ENCODE measurements at regions not wholly inside any gene's neighbourhood (a gene's known extent, or its start where the extent isn't known, plus 50 kb on each side); places are given as distances from the start of the nearest gene placed in this dataset.

DNA sequence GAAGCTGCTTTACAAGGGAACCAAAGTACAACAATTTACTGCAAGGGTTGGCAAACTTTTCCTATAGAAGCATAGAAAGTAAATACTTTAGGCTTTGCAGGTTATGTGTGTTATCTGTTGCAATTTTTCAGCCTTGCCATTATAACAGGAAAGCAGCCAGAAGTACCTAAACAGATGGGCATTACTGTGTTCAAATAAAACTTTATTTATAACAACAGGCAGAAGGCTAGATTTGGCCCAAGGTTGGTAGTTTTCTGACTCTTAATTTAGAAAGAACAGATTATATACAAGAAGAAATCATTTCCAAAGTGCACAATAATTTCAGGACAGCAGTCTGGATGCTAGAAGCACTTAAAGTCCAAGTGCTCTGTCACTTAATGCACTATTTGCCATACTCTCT lies 307.1 kb downstream of the ANKRD7 start:
- no peaks in the 10 kb centered on the region for H3F3A ChIP-seq (replicated peaks; ENCODE audit: low read depth)
- Mint-ChIP-seq H3K36me3 (ENCODE audit: low read depth) (no peaks in the 10 kb centered on the region), H3K4me1 (peaks cover 6% of the 10 kb centered on the region; the same call in 2 of the 3 replicates), H3K9me3 (no peaks in the 10 kb centered on the region), H3K27ac (no peak overlapping the region), H3K27me3 (ENCODE audit: insufficient read depth, low read depth, poor library complexity) (no peaks in the 10 kb centered on the region), H3K4me3 (no peak overlapping the region)
- no peak for DNase-seq (ENCODE audit: low spot score)
- H3K4me1 ChIP-seq (ENCODE audit: insufficient read depth): no peaks in the 10 kb centered on the region; the same call in 1 of the 2 replicates
- H4K20me1 ChIP-seq (replicated peaks; ENCODE audit: insufficient read depth): no peaks in the 10 kb centered on the region
- no peak overlapping the region for H2AFZ ChIP-seq
- no peaks in the 10 kb centered on the region for H3K9me2 ChIP-seq (ENCODE audit: insufficient read depth)
- H3K4me3 ChIP-seq: no peak overlapping the region
- ATAC-seq: no peak
- no peak for TF ChIP-seq EZH2phosphoT487 (IDR thresholded peaks at IDR 0.05; ENCODE audit: unreplicated experiment)
- no peak for TF ChIP-seq POLR2AphosphoS5 (IDR thresholded peaks at IDR 0.05; ENCODE audit: low read depth)
- TF ChIP-seq, protein P1, sequence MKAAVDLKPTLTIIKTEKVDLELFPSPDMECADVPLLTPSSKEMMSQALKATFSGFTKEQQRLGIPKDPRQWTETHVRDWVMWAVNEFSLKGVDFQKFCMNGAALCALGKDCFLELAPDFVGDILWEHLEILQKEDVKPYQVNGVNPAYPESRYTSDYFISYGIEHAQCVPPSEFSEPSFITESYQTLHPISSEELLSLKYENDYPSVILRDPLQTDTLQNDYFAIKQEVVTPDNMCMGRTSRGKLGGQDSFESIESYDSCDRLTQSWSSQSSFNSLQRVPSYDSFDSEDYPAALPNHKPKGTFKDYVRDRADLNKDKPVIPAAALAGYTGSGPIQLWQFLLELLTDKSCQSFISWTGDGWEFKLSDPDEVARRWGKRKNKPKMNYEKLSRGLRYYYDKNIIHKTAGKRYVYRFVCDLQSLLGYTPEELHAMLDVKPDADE (IDR thresholded peaks at IDR 0.05): no peak
- TF ChIP-seq, protein P2, sequence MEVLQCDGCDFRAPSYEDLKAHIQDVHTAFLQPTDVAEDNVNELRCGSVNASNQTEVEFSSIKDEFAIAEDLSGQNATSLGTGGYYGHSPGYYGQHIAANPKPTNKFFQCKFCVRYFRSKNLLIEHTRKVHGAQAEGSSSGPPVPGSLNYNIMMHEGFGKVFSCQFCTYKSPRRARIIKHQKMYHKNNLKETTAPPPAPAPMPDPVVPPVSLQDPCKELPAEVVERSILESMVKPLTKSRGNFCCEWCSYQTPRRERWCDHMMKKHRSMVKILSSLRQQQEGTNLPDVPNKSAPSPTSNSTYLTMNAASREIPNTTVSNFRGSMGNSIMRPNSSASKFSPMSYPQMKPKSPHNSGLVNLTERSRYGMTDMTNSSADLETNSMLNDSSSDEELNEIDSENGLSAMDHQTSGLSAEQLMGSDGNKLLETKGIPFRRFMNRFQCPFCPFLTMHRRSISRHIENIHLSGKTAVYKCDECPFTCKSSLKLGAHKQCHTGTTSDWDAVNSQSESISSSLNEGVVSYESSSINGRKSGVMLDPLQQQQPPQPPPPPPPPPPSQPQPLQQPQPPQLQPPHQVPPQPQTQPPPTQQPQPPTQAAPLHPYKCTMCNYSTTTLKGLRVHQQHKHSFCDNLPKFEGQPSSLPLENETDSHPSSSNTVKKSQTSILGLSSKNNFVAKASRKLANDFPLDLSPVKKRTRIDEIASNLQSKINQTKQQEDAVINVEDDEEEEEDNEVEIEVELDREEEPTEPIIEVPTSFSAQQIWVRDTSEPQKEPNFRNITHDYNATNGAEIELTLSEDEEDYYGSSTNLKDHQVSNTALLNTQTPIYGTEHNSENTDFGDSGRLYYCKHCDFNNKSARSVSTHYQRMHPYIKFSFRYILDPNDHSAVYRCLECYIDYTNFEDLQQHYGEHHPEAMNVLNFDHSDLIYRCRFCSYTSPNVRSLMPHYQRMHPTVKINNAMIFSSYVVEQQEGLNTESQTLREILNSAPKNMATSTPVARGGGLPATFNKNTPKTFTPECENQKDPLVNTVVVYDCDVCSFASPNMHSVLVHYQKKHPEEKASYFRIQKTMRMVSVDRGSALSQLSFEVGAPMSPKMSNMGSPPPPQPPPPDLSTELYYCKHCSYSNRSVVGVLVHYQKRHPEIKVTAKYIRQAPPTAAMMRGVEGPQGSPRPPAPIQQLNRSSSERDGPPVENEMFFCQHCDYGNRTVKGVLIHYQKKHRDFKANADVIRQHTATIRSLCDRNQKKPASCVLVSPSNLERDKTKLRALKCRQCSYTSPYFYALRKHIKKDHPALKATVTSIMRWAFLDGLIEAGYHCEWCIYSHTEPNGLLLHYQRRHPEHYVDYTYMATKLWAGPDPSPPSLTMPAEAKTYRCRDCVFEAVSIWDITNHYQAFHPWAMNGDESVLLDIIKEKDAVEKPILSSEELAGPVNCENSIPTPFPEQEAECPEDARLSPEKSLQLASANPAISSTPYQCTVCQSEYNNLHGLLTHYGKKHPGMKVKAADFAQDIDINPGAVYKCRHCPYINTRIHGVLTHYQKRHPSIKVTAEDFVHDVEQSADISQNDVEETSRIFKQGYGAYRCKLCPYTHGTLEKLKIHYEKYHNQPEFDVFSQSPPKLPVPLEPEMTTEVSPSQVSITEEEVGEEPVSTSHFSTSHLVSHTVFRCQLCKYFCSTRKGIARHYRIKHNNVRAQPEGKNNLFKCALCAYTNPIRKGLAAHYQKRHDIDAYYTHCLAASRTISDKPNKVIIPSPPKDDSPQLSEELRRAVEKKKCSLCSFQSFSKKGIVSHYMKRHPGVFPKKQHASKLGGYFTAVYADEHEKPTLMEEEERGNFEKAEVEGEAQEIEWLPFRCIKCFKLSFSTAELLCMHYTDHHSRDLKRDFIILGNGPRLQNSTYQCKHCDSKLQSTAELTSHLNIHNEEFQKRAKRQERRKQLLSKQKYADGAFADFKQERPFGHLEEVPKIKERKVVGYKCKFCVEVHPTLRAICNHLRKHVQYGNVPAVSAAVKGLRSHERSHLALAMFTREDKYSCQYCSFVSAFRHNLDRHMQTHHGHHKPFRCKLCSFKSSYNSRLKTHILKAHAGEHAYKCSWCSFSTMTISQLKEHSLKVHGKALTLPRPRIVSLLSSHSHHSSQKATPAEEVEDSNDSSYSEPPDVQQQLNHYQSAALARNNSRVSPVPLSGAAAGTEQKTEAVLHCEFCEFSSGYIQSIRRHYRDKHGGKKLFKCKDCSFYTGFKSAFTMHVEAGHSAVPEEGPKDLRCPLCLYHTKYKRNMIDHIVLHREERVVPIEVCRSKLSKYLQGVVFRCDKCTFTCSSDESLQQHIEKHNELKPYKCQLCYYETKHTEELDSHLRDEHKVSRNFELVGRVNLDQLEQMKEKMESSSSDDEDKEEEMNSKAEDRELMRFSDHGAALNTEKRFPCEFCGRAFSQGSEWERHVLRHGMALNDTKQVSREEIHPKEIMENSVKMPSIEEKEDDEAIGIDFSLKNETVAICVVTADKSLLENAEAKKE (CRISPR knock-in tag; IDR thresholded peaks at IDR 0.05): no peak
- H3K27ac ChIP-seq (ENCODE audit: low read depth): no peak overlapping the region
- H3K36me3 ChIP-seq (ENCODE audit: insufficient read depth): no peaks in the 10 kb centered on the region
- no peaks in the 10 kb centered on the region for H3K27me3 ChIP-seq (ENCODE audit: insufficient read depth)
- H3K79me2 ChIP-seq (replicated peaks; ENCODE audit: insufficient read depth): no peaks in the 10 kb centered on the region
- H3K4me2 ChIP-seq: no peak overlapping the region

DNA sequence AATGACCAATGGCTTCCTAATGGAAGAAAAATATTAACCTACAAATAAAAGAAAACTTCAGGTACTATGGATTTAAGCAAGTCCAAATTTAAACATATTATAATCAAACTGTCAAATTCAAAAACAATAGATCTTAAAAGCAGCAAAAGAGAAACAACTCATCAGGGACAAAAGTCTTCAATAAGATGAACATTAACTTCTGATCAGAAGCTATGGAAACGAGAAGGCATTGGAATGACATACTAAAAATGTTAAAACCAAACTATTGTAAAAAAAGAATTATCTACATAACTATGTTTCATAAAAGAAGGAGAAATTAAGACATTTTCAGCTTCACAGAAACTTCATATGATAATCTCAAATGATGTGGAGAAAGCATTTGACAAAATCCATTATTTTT lies 334.7 kb downstream of the ANKRD7 start:
- Mint-ChIP-seq H3K27me3 (ENCODE audit: insufficient read depth, low read depth, poor library complexity) (no peaks in the 10 kb centered on the region), H3K9me3 (peaks cover 16% of the 10 kb centered on the region; the same call in 2 of the 3 replicates), H3K36me3 (ENCODE audit: low read depth) (peaks cover 7% of the 10 kb centered on the region; the same call in 1 of the 3 replicates), H3K4me3 (no peak overlapping the region), H3K4me1 (no peaks in the 10 kb centered on the region), H3K27ac (no peak overlapping the region)
- no peaks in the 10 kb centered on the region for H4K20me1 ChIP-seq (replicated peaks; ENCODE audit: insufficient read depth)
- H3K4me3 ChIP-seq: no peak overlapping the region
- DNase-seq (ENCODE audit: low spot score): no peak
- no peaks in the 10 kb centered on the region for H3F3A ChIP-seq (replicated peaks; ENCODE audit: low read depth)
- H3K27ac ChIP-seq (ENCODE audit: low read depth): no peak overlapping the region
- ATAC-seq: no peak
- no peaks in the 10 kb centered on the region for H3K27me3 ChIP-seq (ENCODE audit: insufficient read depth)
- H3K36me3 ChIP-seq (ENCODE audit: insufficient read depth): no peaks in the 10 kb centered on the region; the same call in 1 of the 2 replicates
- H3K9me2 ChIP-seq (ENCODE audit: insufficient read depth): no peaks in the 10 kb centered on the region; the same call in 1 of the 2 replicates
- no peaks in the 10 kb centered on the region for H3K4me1 ChIP-seq (ENCODE audit: insufficient read depth)
- H3K79me2 ChIP-seq (replicated peaks; ENCODE audit: insufficient read depth): no peaks in the 10 kb centered on the region
- no peak overlapping the region for H3K4me2 ChIP-seq
- no peak overlapping the region for H2AFZ ChIP-seq
- TF ChIP-seq STAT1 (IDR thresholded peaks at IDR 0.05; ENCODE audit: unreplicated experiment) (no peak), ZNF114 (CRISPR knock-in tag; IDR thresholded peaks at IDR 0.05) (no peak), POLR2AphosphoS5 (IDR thresholded peaks at IDR 0.05; ENCODE audit: low read depth) (no peak), EZH2 (IDR thresholded peaks at IDR 0.05; ENCODE audit: low read depth, unreplicated experiment) (no peak)
- TF ChIP-seq, protein P3, sequence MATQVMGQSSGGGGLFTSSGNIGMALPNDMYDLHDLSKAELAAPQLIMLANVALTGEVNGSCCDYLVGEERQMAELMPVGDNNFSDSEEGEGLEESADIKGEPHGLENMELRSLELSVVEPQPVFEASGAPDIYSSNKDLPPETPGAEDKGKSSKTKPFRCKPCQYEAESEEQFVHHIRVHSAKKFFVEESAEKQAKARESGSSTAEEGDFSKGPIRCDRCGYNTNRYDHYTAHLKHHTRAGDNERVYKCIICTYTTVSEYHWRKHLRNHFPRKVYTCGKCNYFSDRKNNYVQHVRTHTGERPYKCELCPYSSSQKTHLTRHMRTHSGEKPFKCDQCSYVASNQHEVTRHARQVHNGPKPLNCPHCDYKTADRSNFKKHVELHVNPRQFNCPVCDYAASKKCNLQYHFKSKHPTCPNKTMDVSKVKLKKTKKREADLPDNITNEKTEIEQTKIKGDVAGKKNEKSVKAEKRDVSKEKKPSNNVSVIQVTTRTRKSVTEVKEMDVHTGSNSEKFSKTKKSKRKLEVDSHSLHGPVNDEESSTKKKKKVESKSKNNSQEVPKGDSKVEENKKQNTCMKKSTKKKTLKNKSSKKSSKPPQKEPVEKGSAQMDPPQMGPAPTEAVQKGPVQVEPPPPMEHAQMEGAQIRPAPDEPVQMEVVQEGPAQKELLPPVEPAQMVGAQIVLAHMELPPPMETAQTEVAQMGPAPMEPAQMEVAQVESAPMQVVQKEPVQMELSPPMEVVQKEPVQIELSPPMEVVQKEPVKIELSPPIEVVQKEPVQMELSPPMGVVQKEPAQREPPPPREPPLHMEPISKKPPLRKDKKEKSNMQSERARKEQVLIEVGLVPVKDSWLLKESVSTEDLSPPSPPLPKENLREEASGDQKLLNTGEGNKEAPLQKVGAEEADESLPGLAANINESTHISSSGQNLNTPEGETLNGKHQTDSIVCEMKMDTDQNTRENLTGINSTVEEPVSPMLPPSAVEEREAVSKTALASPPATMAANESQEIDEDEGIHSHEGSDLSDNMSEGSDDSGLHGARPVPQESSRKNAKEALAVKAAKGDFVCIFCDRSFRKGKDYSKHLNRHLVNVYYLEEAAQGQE (IDR thresholded peaks at IDR 0.05; ENCODE audit: unreplicated experiment): no peak
- TF ChIP-seq, protein P4, sequence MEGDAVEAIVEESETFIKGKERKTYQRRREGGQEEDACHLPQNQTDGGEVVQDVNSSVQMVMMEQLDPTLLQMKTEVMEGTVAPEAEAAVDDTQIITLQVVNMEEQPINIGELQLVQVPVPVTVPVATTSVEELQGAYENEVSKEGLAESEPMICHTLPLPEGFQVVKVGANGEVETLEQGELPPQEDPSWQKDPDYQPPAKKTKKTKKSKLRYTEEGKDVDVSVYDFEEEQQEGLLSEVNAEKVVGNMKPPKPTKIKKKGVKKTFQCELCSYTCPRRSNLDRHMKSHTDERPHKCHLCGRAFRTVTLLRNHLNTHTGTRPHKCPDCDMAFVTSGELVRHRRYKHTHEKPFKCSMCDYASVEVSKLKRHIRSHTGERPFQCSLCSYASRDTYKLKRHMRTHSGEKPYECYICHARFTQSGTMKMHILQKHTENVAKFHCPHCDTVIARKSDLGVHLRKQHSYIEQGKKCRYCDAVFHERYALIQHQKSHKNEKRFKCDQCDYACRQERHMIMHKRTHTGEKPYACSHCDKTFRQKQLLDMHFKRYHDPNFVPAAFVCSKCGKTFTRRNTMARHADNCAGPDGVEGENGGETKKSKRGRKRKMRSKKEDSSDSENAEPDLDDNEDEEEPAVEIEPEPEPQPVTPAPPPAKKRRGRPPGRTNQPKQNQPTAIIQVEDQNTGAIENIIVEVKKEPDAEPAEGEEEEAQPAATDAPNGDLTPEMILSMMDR (conservative IDR thresholded peaks at IDR 0.05; ENCODE audit: low read depth in 2 of 2): no peak

All from GM23338 (cell line).